Stimulated activated naive CD4-positive, alpha-beta T cell (primary cell): ENCODE measurements at regions not wholly inside any gene's neighbourhood (a gene's known extent, or its start where the extent isn't known, plus 50 kb on each side); places are given as distances from the start of the nearest gene placed in this dataset.

Experiments used
- DNase-seq, 6 experiments: peaks; one replicate each; lab custom pipeline; 2025; lab: John Stamatoyannopoulos, UW

- DNase-seq, result peak; percentile 39 to 72 (median 60)
These were observed 143.2 kb upstream of the RET start for GRCh38 chr10:42933448-42934340.

GRCh38 chr10:42934351-42934811 is 142.5 kb upstream of the RET start:
- peak in 1 of 6 experiments; percentile 27 for DNase-seq

GRCh38 chr10:42934842-42935241 is 142.0 kb upstream of the RET start:
- DNase-seq, result no peak

- no peak for DNase-seq
These were observed 141.4 kb upstream of the RET start for GRCh38 chr10:42935466-42935865.

- DNase-seq, result no peak
These were observed 140.3 kb upstream of the RET start for GRCh38 chr10:42936580-42936979.

- DNase-seq, result no peak
These were observed 139.8 kb upstream of the RET start for GRCh38 chr10:42937048-42937447.

GRCh38 chr10:42937649-42938180 is 139.2 kb upstream of the RET start:
- DNase-seq, result no peak

GRCh38 chr10:42938351-42938750 is 138.5 kb upstream of the RET start:
- DNase-seq, result no peak

GRCh38 chr10:42939237-42939636 is 137.6 kb upstream of the RET start:
- no peak for DNase-seq

- DNase-seq, result no peak
These were observed 137.0 kb upstream of the RET start for GRCh38 chr10:42939685-42940366.

GRCh38 chr10:42940487-42941294 is 136.2 kb upstream of the RET start:
- DNase-seq, result no peak

- no peak for DNase-seq
These were observed 135.6 kb upstream of the RET start for GRCh38 chr10:42941295-42941644.

- no peak for DNase-seq
These were observed 135.1 kb upstream of the RET start for GRCh38 chr10:42941790-42942189.

- DNase-seq, result no peak
These were observed 134.5 kb upstream of the RET start for GRCh38 chr10:42942279-42942950.

GRCh38 chr10:42943025-42943818 is 133.6 kb upstream of the RET start:
- DNase-seq, result no peak

GRCh38 chr10:42948040-42948439 is 128.8 kb upstream of the RET start:
- DNase-seq, result no peak

GRCh38 chr10:42949287-42949686 is 127.6 kb upstream of the RET start:
- no peak for DNase-seq

GRCh38 chr10:42950606-42951485 is 126.0 kb upstream of the RET start:
- no peak for DNase-seq

- no peak for DNase-seq
These were observed 125.2 kb upstream of the RET start for GRCh38 chr10:42951486-42952251.
